ENCODE measurements at regions not wholly inside any gene's neighbourhood (a gene's known extent, or its start where the extent isn't known, plus 50 kb on each side); places are given as distances from the start of the nearest gene placed in this dataset.

- peak in 1 of 2 experiments; percentile 18 for DNase-seq
Observed at GRCh38 chr3:194536871-194537637, 50.3 kb upstream of the ATP13A3 start.

Data from SHP77 (cell line).